Mesothelial cell of epicardium (in vitro differentiated cells): ENCODE measurements at regions not wholly inside any gene's neighbourhood (a gene's known extent, or its start where the extent isn't known, plus 50 kb on each side); places are given as distances from the start of the nearest gene placed in this dataset.

Source experiments
- DNase-seq, 2 experiments: peaks; one replicate each; pipeline ENCODE4 v3.0.0; 2021; ENCODE audit warnings: low spot score in 2 of 2; ENCODE audit not compliant: unreplicated experiment in 2 of 2
- H3K27ac Mint-ChIP-seq: 2 replicates; pipeline ENCODE4 v1.8.0; 2021; ENCODE audit warnings: mixed read lengths
- H3K27me3 Mint-ChIP-seq: 2 replicates; pipeline ENCODE4 v1.8.0; 2021; ENCODE audit warnings: low read depth, mixed read lengths
- H3K36me3 Mint-ChIP-seq: 2 replicates; pipeline ENCODE4 v1.8.0; 2021; ENCODE audit warnings: mixed read lengths
- H3K4me1 Mint-ChIP-seq: 2 replicates; pipeline ENCODE4 v1.8.0; 2021; ENCODE audit warnings: mixed read lengths
- H3K4me3 Mint-ChIP-seq: 2 replicates; pipeline ENCODE4 v1.8.0; 2021; ENCODE audit warnings: mild to moderate bottlenecking, moderate library complexity, mixed read lengths
- H3K9me3 Mint-ChIP-seq: 2 replicates; pipeline ENCODE4 v1.8.0; 2021; ENCODE audit warnings: mixed read lengths
- TF ChIP-seq, protein P1 (sequence below): fragments of 200-600 bp; sonication (generic); IDR thresholded peaks from one replicate; pipeline ENCODE4 v1.5.0; 2021; ENCODE audit warnings: antibody characterized with exemption; ENCODE audit not compliant: unreplicated experiment

DNA sequence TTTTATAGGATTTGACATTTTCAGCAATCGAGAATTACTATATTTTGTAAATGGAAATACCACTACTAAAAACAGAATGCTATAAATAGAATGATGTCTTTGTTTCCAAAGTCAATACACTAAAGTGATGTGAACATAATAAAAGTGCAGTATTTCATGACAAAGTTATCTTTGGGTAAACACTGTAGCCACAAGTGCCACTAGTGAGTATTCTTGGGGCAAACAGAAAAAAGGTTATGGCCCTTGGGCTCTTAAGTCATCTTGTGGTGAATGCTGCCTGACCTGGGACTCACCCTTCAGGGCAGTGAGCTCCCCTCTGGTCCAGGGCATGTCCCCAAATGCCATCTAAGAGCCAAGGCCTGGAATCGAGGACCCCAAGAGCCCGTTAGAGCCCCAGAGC is 99.2 kb upstream of the KYNU start:
- H3K9me3 Mint-ChIP-seq = peaks cover 38% of the 10 kb centered on the region
- H3K27ac Mint-ChIP-seq = no peak overlapping the region
- H3K27me3 Mint-ChIP-seq = no peaks in the 10 kb centered on the region
- no peak overlapping the region for H3K4me3 Mint-ChIP-seq
- TF ChIP-seq, protein P1, sequence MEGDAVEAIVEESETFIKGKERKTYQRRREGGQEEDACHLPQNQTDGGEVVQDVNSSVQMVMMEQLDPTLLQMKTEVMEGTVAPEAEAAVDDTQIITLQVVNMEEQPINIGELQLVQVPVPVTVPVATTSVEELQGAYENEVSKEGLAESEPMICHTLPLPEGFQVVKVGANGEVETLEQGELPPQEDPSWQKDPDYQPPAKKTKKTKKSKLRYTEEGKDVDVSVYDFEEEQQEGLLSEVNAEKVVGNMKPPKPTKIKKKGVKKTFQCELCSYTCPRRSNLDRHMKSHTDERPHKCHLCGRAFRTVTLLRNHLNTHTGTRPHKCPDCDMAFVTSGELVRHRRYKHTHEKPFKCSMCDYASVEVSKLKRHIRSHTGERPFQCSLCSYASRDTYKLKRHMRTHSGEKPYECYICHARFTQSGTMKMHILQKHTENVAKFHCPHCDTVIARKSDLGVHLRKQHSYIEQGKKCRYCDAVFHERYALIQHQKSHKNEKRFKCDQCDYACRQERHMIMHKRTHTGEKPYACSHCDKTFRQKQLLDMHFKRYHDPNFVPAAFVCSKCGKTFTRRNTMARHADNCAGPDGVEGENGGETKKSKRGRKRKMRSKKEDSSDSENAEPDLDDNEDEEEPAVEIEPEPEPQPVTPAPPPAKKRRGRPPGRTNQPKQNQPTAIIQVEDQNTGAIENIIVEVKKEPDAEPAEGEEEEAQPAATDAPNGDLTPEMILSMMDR = no peak
- no peak for DNase-seq
- no peaks in the 10 kb centered on the region for H3K4me1 Mint-ChIP-seq
- peaks cover 4% of the 10 kb centered on the region for H3K36me3 Mint-ChIP-seq

DNA sequence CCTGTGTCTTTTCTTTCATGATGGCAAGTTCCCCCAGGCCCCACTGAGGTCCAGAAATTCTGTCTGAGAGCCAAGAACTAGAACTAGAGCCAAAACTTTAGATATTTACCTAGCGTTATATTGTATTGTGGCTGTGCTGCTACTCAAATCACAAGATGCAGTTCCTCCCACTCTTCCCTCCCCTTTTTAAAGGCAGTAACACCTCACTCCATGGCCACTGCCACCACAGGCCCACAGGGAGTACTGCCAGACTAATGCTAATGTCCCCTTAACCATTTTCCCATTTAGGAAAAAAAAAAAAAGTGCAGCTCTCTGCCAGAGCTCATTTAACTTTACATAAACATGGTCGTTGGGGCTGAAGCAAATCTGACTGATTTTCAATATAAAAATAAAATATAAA is 99.7 kb upstream of the KYNU start:
- H3K27me3 Mint-ChIP-seq = no peaks in the 10 kb centered on the region
- peaks cover 4% of the 10 kb centered on the region for H3K36me3 Mint-ChIP-seq
- H3K4me1 Mint-ChIP-seq = no peaks in the 10 kb centered on the region
- peaks cover 43% of the 10 kb centered on the region for H3K9me3 Mint-ChIP-seq
- DNase-seq = no peak
- H3K4me3 Mint-ChIP-seq = no peak overlapping the region
- TF ChIP-seq, protein P1 = no peak
- no peak overlapping the region for H3K27ac Mint-ChIP-seq

DNA sequence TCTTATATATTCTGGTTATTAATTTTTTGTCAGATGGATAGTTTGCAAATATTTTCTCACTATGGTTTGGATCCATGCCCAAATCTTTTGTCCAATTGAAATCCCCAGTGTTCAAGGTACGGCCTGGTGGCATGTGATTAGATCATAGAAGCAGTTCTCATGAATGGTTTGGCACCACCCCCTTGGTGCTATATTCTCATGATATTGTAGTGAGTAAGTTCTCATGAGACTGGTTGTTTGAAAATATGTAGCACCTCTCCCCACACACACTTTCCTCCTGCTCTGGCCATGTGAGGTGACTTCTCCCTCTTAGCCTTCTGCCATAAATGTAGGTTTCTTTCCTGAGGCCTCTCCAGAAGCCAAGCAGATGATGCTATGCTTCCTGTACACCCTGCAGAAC is 107.7 kb upstream of the KYNU start:
- Mint-ChIP-seq H3K27me3 (no peaks in the 10 kb centered on the region), H3K36me3 (peaks cover 3% of the 10 kb centered on the region), H3K4me3 (no peak overlapping the region), H3K27ac (no peak overlapping the region), H3K9me3 (peaks cover 60% of the 10 kb centered on the region), H3K4me1 (no peaks in the 10 kb centered on the region)
- TF ChIP-seq, protein P1 = no peak
- no peak for DNase-seq

DNA sequence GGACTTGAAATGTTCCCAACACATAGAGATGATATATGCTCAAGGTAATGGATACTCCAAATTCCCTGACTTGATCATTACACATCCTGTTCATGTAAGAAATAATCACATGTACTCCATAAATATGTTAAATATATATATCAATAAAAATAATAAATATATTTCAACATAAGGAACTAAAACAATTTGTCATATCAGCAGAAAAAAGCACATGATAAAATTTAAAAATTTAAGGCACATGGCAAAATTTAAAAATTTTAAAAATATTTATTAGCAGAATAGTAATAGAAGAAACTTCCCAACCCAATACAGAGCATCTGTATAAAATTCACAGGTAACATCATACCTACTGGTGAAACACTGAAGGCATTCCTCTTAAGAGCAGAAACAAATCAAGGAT is 109.6 kb upstream of the KYNU start:
- Mint-ChIP-seq H3K27ac (no peak overlapping the region), H3K36me3 (peaks cover 3% of the 10 kb centered on the region), H3K4me1 (no peaks in the 10 kb centered on the region), H3K27me3 (no peaks in the 10 kb centered on the region), H3K4me3 (no peak overlapping the region), H3K9me3 (peaks cover 62% of the 10 kb centered on the region)
- DNase-seq = no peak
- TF ChIP-seq, protein P1 = no peak

DNA sequence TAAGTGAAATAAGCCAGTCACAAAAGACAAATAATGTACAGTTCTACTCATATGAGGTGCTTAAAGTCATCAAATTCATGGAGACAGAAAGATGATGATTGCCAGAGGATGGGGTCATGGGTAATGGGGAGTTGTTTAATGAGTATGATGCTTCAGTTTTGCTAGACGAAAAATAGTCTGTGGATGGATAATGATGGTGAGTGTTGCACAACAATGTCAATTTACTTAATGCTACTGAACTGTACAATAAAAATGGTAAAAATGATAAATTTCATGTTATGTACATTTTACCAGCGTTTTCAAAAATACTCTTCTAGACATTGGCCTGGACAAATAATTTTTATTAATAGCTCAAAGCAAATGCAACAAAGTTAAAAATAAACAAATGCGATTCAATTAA is 118.5 kb upstream of the KYNU start:
- H3K27ac Mint-ChIP-seq = no peak overlapping the region
- no peak overlapping the region for H3K4me3 Mint-ChIP-seq
- peaks cover 3% of the 10 kb centered on the region for H3K36me3 Mint-ChIP-seq
- no peaks in the 10 kb centered on the region for H3K4me1 Mint-ChIP-seq
- no peaks in the 10 kb centered on the region for H3K27me3 Mint-ChIP-seq
- peaks cover 13% of the 10 kb centered on the region for H3K9me3 Mint-ChIP-seq
- TF ChIP-seq, protein P1 = no peak
- DNase-seq = no peak

DNA sequence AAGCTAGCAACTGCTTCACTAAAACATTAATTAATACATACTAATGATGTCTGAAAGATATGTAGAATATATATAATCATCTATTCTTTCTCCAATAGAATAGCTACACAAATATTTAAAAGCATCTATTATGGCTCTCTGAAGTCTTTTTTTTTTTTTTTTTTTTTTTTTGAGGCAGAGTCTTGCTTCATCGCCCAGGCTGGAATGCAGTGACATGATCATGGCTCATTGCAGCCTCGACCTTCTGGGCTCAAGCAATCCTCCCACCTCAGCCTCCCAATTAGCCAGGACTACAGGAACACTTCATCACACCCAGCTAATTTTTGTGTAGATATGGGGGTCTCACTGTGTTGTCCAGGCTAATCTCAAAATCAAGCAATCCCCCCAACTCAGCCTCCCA is 120.4 kb upstream of the KYNU start:
- no peak overlapping the region for H3K4me3 Mint-ChIP-seq
- H3K9me3 Mint-ChIP-seq = no peaks in the 10 kb centered on the region
- no peaks in the 10 kb centered on the region for H3K27me3 Mint-ChIP-seq
- no peak overlapping the region for H3K27ac Mint-ChIP-seq
- H3K36me3 Mint-ChIP-seq = no peaks in the 10 kb centered on the region
- no peaks in the 10 kb centered on the region for H3K4me1 Mint-ChIP-seq
- DNase-seq = no peak
- TF ChIP-seq, protein P1 = no peak
